Fibroblast of lung (primary cell): ENCODE measurements at regions not wholly inside any gene's neighbourhood (a gene's known extent, or its start where the extent isn't known, plus 50 kb on each side); places are given as distances from the start of the nearest gene placed in this dataset.

Source experiments
- EZH2 ChIP-seq: IDR thresholded peaks from 2 replicates; pipeline ENCODE4 v1.5.1; 2012; ENCODE audit warnings: low read length, control low read depth, mild to moderate bottlenecking; ENCODE audit errors: missing control alignments
- TF ChIP-seq, protein P1 (sequence below), 2 donors: IDR thresholded peaks in 1 of 2; conservative IDR thresholded peaks in 1 of 2; 1 replicate in 1 of 2; 2 replicates in 1 of 2; pipeline ENCODE4 v1.5.1; 2011 to 2012; ENCODE audit warnings: low read length in 2 of 2, control low read depth in 1 of 2, inconsistent platforms in 1 of 2, low read depth in 1 of 2, mild to moderate bottlenecking in 1 of 2

DNA sequence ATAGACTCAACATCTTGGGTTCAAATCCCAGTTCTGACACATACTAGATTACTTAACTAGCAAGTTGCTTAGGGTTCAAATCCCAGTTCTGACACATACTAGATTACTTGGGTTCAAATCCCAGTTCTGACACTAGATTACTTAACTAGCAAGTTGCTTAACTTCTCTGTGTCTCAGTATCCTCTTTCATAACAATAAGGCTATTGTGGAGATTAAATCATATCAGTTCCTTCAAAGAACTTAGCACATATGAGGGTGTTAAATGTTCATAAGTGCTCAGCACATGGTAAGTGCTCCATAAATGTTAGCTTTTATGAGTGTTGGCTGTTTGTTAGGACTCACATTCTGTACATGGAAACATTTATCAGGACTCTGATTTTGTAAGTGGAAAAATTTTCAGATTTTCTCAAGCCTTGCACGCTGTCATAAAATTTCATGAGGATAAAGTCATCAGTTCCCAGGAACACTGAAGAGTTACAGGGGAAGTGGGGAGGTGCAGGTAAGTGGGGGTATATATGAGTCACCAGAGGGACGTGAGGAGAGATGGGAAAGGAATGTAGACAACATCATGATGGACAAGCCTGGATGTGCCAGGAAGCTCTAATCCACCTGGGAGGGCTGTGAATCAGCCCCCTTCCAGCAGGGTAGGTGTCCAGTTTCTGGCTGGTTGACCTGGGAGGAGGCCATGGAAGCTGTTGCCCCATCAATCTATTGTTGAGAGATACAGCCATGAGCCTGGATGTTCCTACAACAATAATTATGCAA lies 532.2 kb upstream of the WWC1 start:
- no peak for TF ChIP-seq EZH2
- TF ChIP-seq, protein P1, sequence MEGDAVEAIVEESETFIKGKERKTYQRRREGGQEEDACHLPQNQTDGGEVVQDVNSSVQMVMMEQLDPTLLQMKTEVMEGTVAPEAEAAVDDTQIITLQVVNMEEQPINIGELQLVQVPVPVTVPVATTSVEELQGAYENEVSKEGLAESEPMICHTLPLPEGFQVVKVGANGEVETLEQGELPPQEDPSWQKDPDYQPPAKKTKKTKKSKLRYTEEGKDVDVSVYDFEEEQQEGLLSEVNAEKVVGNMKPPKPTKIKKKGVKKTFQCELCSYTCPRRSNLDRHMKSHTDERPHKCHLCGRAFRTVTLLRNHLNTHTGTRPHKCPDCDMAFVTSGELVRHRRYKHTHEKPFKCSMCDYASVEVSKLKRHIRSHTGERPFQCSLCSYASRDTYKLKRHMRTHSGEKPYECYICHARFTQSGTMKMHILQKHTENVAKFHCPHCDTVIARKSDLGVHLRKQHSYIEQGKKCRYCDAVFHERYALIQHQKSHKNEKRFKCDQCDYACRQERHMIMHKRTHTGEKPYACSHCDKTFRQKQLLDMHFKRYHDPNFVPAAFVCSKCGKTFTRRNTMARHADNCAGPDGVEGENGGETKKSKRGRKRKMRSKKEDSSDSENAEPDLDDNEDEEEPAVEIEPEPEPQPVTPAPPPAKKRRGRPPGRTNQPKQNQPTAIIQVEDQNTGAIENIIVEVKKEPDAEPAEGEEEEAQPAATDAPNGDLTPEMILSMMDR (conservative IDR thresholded peaks at IDR 0.05 in 1 of 2, IDR thresholded peaks at IDR 0.05 in 1 of 2; ENCODE audit: low read depth in 1 of 2, low read length in 2 of 2), result no peak
